IMR-90 (cell line): ENCODE measurements at regions not wholly inside any gene's neighbourhood (a gene's known extent, or its start where the extent isn't known, plus 50 kb on each side); places are given as distances from the start of the nearest gene placed in this dataset.

Experiments
- FOS ChIP-seq: fragments of 150-350 bp; IDR thresholded peaks from 2 replicates; pipeline ENCODE4 v1.6.1; 2016; ENCODE audit warnings: low read depth, low read length
- POLR2A ChIP-seq: IDR thresholded peaks from 2 replicates; pipeline ENCODE4 v1.6.1; 2012; ENCODE audit warnings: mild to moderate bottlenecking, low read depth, low read length
- TF ChIP-seq, protein P1 (sequence below): conservative IDR thresholded peaks from 2 replicates; pipeline ENCODE4 v1.5.1; 2012; ENCODE audit warnings: mild to moderate bottlenecking, low read depth, low read length, improper control_type of control experiment

DNA sequence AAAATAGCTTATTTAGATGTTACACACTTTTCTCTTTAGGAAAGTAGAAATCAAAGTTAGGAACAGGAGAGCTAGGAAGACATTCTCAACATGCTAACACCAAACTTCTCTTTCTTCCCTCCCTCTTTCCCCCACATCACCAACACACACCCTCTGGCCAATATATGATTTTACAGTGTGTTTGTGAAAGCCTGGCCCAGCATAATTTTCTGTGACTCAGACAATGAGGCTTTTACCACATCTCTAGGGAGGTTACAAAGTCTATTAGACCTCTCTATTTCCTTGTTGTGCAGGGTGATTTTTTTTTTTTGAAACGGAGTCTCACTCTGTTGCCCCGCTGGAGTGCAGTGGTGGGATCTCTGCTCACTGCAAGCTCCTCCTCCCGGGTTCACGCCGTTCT, 189.9 kb downstream of the AASDH start:
- TF ChIP-seq, protein P1, sequence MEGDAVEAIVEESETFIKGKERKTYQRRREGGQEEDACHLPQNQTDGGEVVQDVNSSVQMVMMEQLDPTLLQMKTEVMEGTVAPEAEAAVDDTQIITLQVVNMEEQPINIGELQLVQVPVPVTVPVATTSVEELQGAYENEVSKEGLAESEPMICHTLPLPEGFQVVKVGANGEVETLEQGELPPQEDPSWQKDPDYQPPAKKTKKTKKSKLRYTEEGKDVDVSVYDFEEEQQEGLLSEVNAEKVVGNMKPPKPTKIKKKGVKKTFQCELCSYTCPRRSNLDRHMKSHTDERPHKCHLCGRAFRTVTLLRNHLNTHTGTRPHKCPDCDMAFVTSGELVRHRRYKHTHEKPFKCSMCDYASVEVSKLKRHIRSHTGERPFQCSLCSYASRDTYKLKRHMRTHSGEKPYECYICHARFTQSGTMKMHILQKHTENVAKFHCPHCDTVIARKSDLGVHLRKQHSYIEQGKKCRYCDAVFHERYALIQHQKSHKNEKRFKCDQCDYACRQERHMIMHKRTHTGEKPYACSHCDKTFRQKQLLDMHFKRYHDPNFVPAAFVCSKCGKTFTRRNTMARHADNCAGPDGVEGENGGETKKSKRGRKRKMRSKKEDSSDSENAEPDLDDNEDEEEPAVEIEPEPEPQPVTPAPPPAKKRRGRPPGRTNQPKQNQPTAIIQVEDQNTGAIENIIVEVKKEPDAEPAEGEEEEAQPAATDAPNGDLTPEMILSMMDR, result no peak
- no peak for TF ChIP-seq POLR2A
- TF ChIP-seq FOS, result no peak
